H9 (cell line): ENCODE measurements at regions not wholly inside any gene's neighbourhood (a gene's known extent, or its start where the extent isn't known, plus 50 kb on each side); places are given as distances from the start of the nearest gene placed in this dataset.

Source experiments
- DNase-seq: peaks from one replicate; pipeline ENCODE4 v3.0.0-alpha.2; 2017
- H2AFZ ChIP-seq: one replicate; pipeline ENCODE4 v1.6.1; 2013; ENCODE audit warnings: mild to moderate bottlenecking, low read length, control low read depth, moderate library complexity
- H2AK5ac ChIP-seq: 2 replicates; pipeline ENCODE4 v1.6.1; 2013; ENCODE audit warnings: low read length, control low read depth, mixed read lengths; ENCODE audit not compliant: insufficient read length
- H2BK120ac ChIP-seq: one replicate; pipeline ENCODE4 v1.6.1; 2013; ENCODE audit warnings: low read depth, mild to moderate bottlenecking, low read length, control low read depth, inconsistent platforms; ENCODE audit not compliant: poor library complexity, severe bottlenecking
- H2BK12ac ChIP-seq: 2 replicates; pipeline ENCODE4 v1.6.1; 2013; ENCODE audit warnings: low read length, control low read depth, mixed read lengths, low read depth; ENCODE audit not compliant: insufficient read length
- H2BK15ac ChIP-seq: 2 replicates; pipeline ENCODE4 v1.6.1; 2013; ENCODE audit warnings: low read depth, low read length, control low read depth
- H2BK20ac ChIP-seq: one replicate; pipeline ENCODE4 v1.6.1; 2013; ENCODE audit warnings: low read depth, mild to moderate bottlenecking, low read length, control low read depth, inconsistent platforms; ENCODE audit not compliant: poor library complexity, severe bottlenecking
- H2BK5ac ChIP-seq: 2 replicates; pipeline ENCODE4 v1.6.1; 2013; ENCODE audit warnings: low read length, control low read depth, mixed read lengths; ENCODE audit not compliant: insufficient read length
- H3K14ac ChIP-seq: 2 replicates; pipeline ENCODE4 v1.6.1; 2013; ENCODE audit warnings: low read length, control low read depth; ENCODE audit not compliant: insufficient read depth
- H3K18ac ChIP-seq: 2 replicates; pipeline ENCODE4 v1.6.1; 2013; ENCODE audit warnings: low read depth, mild to moderate bottlenecking, mixed read lengths, low read length, control low read depth; ENCODE audit not compliant: insufficient read length
- H3K23ac ChIP-seq: 2 replicates; pipeline ENCODE4 v1.6.1; 2013; ENCODE audit warnings: low read length, control low read depth, mixed read lengths, low read depth; ENCODE audit not compliant: insufficient read length
- H3K23me2 ChIP-seq: 2 replicates; pipeline ENCODE4 v1.6.1; 2013; ENCODE audit warnings: low read depth, mild to moderate bottlenecking, mixed read lengths, low read length, control low read depth; ENCODE audit not compliant: insufficient read length, poor library complexity, severe bottlenecking
- H3K27ac ChIP-seq: 2 replicates; pipeline ENCODE4 v1.5.1; 2013; ENCODE audit warnings: low read length, control low read depth, mixed read lengths, low read depth; ENCODE audit not compliant: insufficient read length
- H3K27me3 ChIP-seq: 2 replicates; pipeline ENCODE4 v1.6.1; 2013; ENCODE audit warnings: low read length, control low read depth, inconsistent platforms; ENCODE audit not compliant: insufficient read depth
- H3K4ac ChIP-seq: 2 replicates; pipeline ENCODE4 v1.6.1; 2013; ENCODE audit warnings: low read depth, mild to moderate bottlenecking, control low read depth, inconsistent platforms, low read length, moderate library complexity
- H3K4me1 ChIP-seq: 2 replicates; pipeline ENCODE4 v1.6.1; 2013; ENCODE audit warnings: low read length, control low read depth, inconsistent platforms; ENCODE audit not compliant: insufficient read depth
- H3K4me2 ChIP-seq: 2 replicates; pipeline ENCODE4 v1.6.1; 2013; ENCODE audit warnings: low read length, control low read depth, mixed read lengths; ENCODE audit not compliant: insufficient read length, insufficient read depth
- H3K56ac ChIP-seq: 2 replicates; pipeline ENCODE4 v1.6.1; 2013; ENCODE audit warnings: low read depth, mild to moderate bottlenecking, mixed read lengths, low read length, control low read depth; ENCODE audit not compliant: insufficient read length
- H3K79me1 ChIP-seq: 2 replicates; pipeline ENCODE4 v1.6.1; 2013; ENCODE audit warnings: low read depth, mild to moderate bottlenecking, moderate library complexity, low read length, control low read depth, inconsistent platforms; ENCODE audit not compliant: insufficient read depth, poor library complexity, severe bottlenecking
- H3K79me2 ChIP-seq: 2 replicates; pipeline ENCODE4 v1.6.1; 2013; ENCODE audit warnings: low read length, control low read depth, inconsistent platforms; ENCODE audit not compliant: insufficient read depth
- H3K9ac ChIP-seq: 2 replicates; pipeline ENCODE4 v1.6.1; 2013; ENCODE audit warnings: low read length, control low read depth, mixed read lengths; ENCODE audit not compliant: insufficient read length; ENCODE audit errors: extremely low read depth
- H3K9me3 ChIP-seq: one replicate; pipeline ENCODE4 v1.6.1; 2013; ENCODE audit warnings: low read depth, low read length, inconsistent platforms; ENCODE audit not compliant: control insufficient read depth
- H3T11ph ChIP-seq: one replicate; pipeline ENCODE4 v1.6.1; 2013; ENCODE audit warnings: mild to moderate bottlenecking, low read length, control low read depth, inconsistent platforms
- H4K20me1 ChIP-seq: one replicate; pipeline ENCODE4 v1.6.1; 2013; ENCODE audit not compliant: control insufficient read depth, insufficient read length, insufficient read depth
- H4K5ac ChIP-seq: 2 replicates; pipeline ENCODE4 v1.6.1; 2013; ENCODE audit warnings: low read depth, mild to moderate bottlenecking, mixed read lengths, low read length, control low read depth; ENCODE audit not compliant: insufficient read length
- H4K8ac ChIP-seq: replicated peaks from 2 replicates; pipeline ENCODE4 v1.6.1; 2013; ENCODE audit warnings: low read length, control low read depth, mixed read lengths, low read depth; ENCODE audit not compliant: insufficient read length
- H4K91ac ChIP-seq: 2 replicates; pipeline ENCODE4 v1.6.1; 2013; ENCODE audit warnings: low read depth, mild to moderate bottlenecking, moderate library complexity, mixed read lengths, low read length, control low read depth; ENCODE audit not compliant: insufficient read length
- H3K27ac Mint-ChIP-seq, 3 experiments: 2 replicates in 2 of 3; 3 replicates in 1 of 3; pipeline ENCODE4 v1.8.0; 2020 to 2021; ENCODE audit warnings: mixed read lengths in 3 of 3, mild to moderate bottlenecking in 1 of 3, moderate library complexity in 1 of 3
- H3K27me3 Mint-ChIP-seq: 2 replicates; pipeline ENCODE4 v1.8.0; 2021; ENCODE audit warnings: low read depth, mild to moderate bottlenecking, moderate library complexity, mixed read lengths
- H3K36me3 Mint-ChIP-seq, 3 experiments: 2 replicates in 2 of 3; 3 replicates in 1 of 3; pipeline ENCODE4 v1.8.0; 2020 to 2021; ENCODE audit warnings: low read depth in 3 of 3, mixed read lengths in 3 of 3; ENCODE audit not compliant: insufficient read depth in 1 of 3
- H3K4me1 Mint-ChIP-seq, 2 experiments: 2 replicates each; pipeline ENCODE4 v1.8.0; 2020; ENCODE audit warnings: mixed read lengths in 2 of 2
- H3K4me3 Mint-ChIP-seq, 2 experiments: 2 replicates in 1 of 2; 3 replicates in 1 of 2; pipeline ENCODE4 v1.8.0; 2020 to 2021; ENCODE audit warnings: mild to moderate bottlenecking in 2 of 2, mixed read lengths in 2 of 2, moderate library complexity in 1 of 2
- H3K9me3 Mint-ChIP-seq, 2 experiments: 2 replicates in 1 of 2; 3 replicates in 1 of 2; pipeline ENCODE4 v1.8.0; 2020; ENCODE audit warnings: mild to moderate bottlenecking in 2 of 2, mixed read lengths in 2 of 2, moderate library complexity in 1 of 2
- WGBS: extraction: QIAGEN DNeasy Blood & Tissue Kit; methylation state at CpG from one replicate; pipeline ENCODE4 v1.1.7; 2013; ENCODE audit warnings: missing lambda C conversion rate, low lambda C conversion rate, mixed read lengths; ENCODE audit not compliant: insufficient read length; ENCODE audit errors: extremely low coverage; 5-methylcytosine and 5-hydroxymethylcytosine counted together
- TF ChIP-seq, protein P1 (sequence below): fragments of 200-600 bp; sonication (generic); conservative IDR thresholded peaks from 3 replicates; pipeline ENCODE4 v1.8.0; 2021; ENCODE audit warnings: antibody characterized with exemption, mild to moderate bottlenecking

DNA sequence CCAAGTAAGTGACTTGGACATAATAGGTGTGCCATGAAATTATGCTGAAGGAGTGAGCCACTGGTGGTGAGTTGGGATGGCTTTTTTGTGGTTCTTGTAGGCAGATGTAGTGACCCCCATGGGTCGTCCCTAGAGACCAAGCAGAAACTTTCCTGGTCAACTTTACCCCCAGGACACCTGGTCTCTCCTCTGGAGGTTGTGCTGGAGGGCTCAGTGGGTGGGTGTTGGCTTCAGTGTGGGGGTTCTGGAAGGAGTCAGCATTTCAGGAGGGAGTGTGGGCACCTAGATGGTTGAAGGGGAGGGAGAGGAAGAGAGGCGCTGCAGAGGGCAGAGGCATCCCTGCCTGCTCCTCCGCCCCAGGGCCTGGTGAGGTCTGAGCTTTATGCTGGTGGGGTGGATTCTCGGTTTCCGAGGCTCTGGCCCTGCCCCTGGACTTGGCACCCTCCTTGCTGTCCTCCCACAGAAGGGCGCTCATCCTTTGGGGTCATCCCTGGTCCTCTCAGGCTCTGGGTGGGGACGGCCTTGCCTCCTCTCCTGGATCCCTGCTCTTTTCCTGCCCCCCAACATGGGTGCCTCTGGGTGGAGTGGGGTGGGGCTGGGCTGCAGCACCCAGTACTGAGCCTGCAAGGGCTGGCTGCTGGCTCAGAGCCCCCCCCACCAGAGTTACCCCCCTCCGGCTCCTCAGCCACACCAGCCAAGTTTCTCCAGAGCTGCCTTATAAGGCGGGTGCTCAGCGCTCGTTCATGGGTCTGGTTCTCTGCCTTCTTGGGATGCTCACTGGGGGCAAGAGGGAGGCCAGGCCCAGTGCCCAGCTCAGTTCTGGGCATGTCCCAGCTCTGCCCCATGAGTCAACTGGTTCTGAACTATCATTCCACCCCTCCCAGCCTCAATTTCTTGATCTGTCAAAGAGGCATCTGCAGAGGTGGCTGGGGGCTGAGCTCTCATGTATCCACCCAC is 266.8 kb downstream of the SEC14L1 start:
- no peaks in the 10 kb centered on the region for H3K27me3 Mint-ChIP-seq
- no peak overlapping the region for H3K4me3 Mint-ChIP-seq
- no peak overlapping the region for H4K5ac ChIP-seq
- H2BK120ac ChIP-seq = no peak overlapping the region
- no peak overlapping the region for H3K23ac ChIP-seq
- no peak overlapping the region for H2BK15ac ChIP-seq
- no peak overlapping the region for H2AFZ ChIP-seq
- no CpG with 5 or more reads among the region's 11 CpGs for WGBS
- H4K91ac ChIP-seq = no peak overlapping the region
- H3K18ac ChIP-seq = no peak overlapping the region
- H3K9me3 ChIP-seq = no peaks in the 10 kb centered on the region
- peaks cover 7 to 20% (median 18%) of the 10 kb centered on the region in 3 experiments; a peak in 6 of 7 replicates for H3K36me3 Mint-ChIP-seq
- no peak for DNase-seq
- H3T11ph ChIP-seq = no peak overlapping the region
- H3K79me1 ChIP-seq = no peaks in the 10 kb centered on the region
- TF ChIP-seq, protein P1, sequence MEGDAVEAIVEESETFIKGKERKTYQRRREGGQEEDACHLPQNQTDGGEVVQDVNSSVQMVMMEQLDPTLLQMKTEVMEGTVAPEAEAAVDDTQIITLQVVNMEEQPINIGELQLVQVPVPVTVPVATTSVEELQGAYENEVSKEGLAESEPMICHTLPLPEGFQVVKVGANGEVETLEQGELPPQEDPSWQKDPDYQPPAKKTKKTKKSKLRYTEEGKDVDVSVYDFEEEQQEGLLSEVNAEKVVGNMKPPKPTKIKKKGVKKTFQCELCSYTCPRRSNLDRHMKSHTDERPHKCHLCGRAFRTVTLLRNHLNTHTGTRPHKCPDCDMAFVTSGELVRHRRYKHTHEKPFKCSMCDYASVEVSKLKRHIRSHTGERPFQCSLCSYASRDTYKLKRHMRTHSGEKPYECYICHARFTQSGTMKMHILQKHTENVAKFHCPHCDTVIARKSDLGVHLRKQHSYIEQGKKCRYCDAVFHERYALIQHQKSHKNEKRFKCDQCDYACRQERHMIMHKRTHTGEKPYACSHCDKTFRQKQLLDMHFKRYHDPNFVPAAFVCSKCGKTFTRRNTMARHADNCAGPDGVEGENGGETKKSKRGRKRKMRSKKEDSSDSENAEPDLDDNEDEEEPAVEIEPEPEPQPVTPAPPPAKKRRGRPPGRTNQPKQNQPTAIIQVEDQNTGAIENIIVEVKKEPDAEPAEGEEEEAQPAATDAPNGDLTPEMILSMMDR = no peak
- H2AK5ac ChIP-seq = no peak overlapping the region
- no peak overlapping the region for H3K9ac ChIP-seq
- H2BK12ac ChIP-seq = no peak overlapping the region
- H3K23me2 ChIP-seq = no peaks in the 10 kb centered on the region
- H3K27me3 ChIP-seq = no peaks in the 10 kb centered on the region
- no peak overlapping the region for H3K14ac ChIP-seq
- H3K4me2 ChIP-seq = no peak overlapping the region
- peak overlapping the region in 2 of 3 experiments; percentile 31 to 65; a peak in 2 of 7 replicates for H3K27ac Mint-ChIP-seq
- H2BK20ac ChIP-seq = no peak overlapping the region
- no peak overlapping the region for H3K27ac ChIP-seq
- H3K4me1 Mint-ChIP-seq = peaks cover 14 to 31% of the 10 kb centered on the region in 2 experiments
- no peaks in the 10 kb centered on the region for H3K9me3 Mint-ChIP-seq
- H2BK5ac ChIP-seq = no peak overlapping the region
- no peak overlapping the region for H3K4ac ChIP-seq
- no peak overlapping the region for H3K56ac ChIP-seq
- no peaks in the 10 kb centered on the region for H4K20me1 ChIP-seq
- H3K4me1 ChIP-seq = peaks cover 7% of the 10 kb centered on the region; the same call in 1 of the 2 replicates
- no peak overlapping the region for H4K8ac ChIP-seq
- peaks cover 2% of the 10 kb centered on the region; the same call in 1 of the 2 replicates for H3K79me2 ChIP-seq
